Body of pancreas (tissue), 4 donors: ENCODE measurements at regions not wholly inside any gene's neighbourhood (a gene's known extent, or its start where the extent isn't known, plus 50 kb on each side); places are given as distances from the start of the nearest gene placed in this dataset.

ENCODE experiments used
- CTCF ChIP-seq, 7 experiments: fragments of 450-650 bp in 4 of 7; fragments of 200-600 bp in 3 of 7; sonication (generic) in 3 of 7; IDR thresholded peaks; one replicate each; pipeline ENCODE4 v1.5.1; 2016 to 2019; ENCODE audit warnings: antibody characterized with exemption in 7 of 7
- POLR2A ChIP-seq, 3 donors: fragments of 450-650 bp; IDR thresholded peaks; one replicate each; pipeline ENCODE4 v1.6.1; 2016; ENCODE audit warnings: antibody characterized with exemption in 3 of 3, mild to moderate bottlenecking in 2 of 3

GRCh38 chr2:37587817-37588216 lies 83.6 kb downstream of the CDC42EP3 start:
- no peak for TF ChIP-seq CTCF (IDR thresholded peaks at IDR 0.05)
- TF ChIP-seq POLR2A (IDR thresholded peaks at IDR 0.05): no peak
